ENCODE measurements at regions not wholly inside any gene's neighbourhood (a gene's known extent, or its start where the extent isn't known, plus 50 kb on each side); places are given as distances from the start of the nearest gene placed in this dataset.

DNA sequence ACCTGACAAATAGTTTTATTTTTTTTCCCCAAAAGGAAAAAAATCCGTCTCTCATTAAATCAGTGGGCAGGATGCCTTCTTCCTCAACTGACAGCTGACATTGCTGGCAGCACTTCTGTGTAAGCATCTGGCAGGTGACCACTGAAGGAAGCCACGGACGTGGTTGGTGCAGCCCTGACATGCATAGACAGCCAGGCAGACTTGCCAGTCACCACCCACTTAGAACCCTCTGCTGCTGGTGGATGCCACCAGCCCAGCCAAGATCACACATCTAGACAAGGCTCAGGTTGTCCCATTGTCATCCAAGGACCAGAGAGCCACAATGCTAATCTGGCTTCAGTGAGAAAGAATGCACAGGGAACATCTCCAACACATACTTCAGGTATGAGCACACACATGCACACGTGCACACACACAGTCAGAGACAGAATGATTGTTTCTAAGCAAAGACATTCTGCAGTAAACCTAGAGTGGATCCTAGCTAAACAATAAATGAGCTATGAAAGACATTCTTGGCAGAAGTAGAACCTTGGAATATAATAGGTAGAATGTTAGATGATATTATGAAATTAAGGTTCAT lies 49.8 kb upstream of the BMAL1 start:
- TF ChIP-seq, protein P1, sequence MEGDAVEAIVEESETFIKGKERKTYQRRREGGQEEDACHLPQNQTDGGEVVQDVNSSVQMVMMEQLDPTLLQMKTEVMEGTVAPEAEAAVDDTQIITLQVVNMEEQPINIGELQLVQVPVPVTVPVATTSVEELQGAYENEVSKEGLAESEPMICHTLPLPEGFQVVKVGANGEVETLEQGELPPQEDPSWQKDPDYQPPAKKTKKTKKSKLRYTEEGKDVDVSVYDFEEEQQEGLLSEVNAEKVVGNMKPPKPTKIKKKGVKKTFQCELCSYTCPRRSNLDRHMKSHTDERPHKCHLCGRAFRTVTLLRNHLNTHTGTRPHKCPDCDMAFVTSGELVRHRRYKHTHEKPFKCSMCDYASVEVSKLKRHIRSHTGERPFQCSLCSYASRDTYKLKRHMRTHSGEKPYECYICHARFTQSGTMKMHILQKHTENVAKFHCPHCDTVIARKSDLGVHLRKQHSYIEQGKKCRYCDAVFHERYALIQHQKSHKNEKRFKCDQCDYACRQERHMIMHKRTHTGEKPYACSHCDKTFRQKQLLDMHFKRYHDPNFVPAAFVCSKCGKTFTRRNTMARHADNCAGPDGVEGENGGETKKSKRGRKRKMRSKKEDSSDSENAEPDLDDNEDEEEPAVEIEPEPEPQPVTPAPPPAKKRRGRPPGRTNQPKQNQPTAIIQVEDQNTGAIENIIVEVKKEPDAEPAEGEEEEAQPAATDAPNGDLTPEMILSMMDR (IDR thresholded peaks at IDR 0.05), result no peak
- no peak for TF ChIP-seq POLR2AphosphoS5 (IDR thresholded peaks at IDR 0.05; ENCODE audit: low read depth, low read length)

Data from Panc1 (cell line).